ENCODE measurements at regions not wholly inside any gene's neighbourhood (a gene's known extent, or its start where the extent isn't known, plus 50 kb on each side); places are given as distances from the start of the nearest gene placed in this dataset.

DNA sequence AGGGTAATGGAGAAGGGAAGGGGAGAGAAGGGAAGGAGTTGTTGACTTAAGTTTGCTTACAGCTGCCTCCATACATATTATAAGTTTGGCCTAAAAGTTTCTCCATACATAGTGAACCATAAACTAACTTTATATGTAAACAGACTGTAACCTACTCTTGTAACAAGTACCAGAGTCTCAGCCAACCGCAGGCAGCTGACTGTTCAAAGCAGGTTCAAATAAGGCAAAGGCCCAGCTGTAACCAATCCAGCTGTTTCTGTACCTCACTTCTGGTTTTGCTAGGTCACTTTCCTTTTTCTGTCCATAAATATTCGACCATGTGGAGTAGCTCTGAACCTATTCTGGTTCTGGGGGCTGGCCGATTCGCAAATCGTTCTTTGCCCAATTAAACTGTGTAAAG is 591.2 kb downstream of the INSC start:
- no peak for DNase-seq

- no peak for DNase-seq
These were observed 592.5 kb downstream of the INSC start for GRCh38 chr11:15707194-15707593.

GRCh38 chr11:15707971-15708370 is 593.2 kb downstream of the INSC start:
- no peak for DNase-seq

- DNase-seq = no peak
These were observed 596.0 kb downstream of the INSC start for GRCh38 chr11:15710580-15711275.

DNA sequence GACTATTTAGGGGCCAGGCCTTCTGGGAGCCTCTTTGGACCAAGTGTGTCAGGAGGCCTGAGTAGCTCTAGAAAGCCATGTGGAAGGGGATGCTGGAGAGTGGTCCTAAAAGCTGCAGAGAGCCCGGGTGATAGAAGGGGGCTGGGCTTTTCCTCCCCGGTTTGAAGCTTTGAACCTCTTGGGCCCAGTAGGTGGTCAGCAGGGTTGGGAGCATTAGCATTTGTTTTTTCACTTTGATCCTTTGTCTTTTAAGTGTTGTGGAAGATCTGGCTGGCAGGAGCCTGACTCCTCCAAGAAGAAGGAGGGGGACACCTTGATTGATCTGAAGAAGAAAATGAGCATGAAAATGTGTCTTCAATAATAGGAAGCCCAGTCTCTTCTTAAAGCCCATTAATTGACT is 596.6 kb downstream of the INSC start:
- DNase-seq = no peak

GRCh38 chr11:15714641-15715399 is 600.1 kb downstream of the INSC start:
- no peak for DNase-seq

GRCh38 chr11:15716550-15716949 is 601.8 kb downstream of the INSC start:
- no peak for DNase-seq

GRCh38 chr11:15720460-15720859 is 605.7 kb downstream of the INSC start:
- DNase-seq = no peak

DNA sequence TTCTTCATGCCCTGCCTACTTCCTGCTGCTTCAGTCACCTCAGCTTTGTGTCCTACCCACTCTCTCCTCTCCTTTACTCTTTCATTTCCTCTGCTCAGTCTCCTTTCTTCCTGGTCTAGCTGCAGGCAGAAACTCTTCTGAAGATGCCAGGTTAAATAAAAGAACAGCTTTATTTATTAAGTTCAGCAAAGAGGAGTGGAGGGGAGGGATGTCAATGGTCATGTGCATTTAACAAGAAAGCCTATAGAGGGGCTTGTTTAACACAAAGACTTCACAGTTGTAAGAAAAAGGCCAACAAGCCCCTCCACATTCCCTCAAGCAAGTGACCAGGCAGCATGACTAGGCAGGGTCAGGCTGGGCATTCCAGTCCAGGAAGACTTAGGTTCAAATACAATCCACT is 609.2 kb downstream of the INSC start:
- DNase-seq = no peak

- DNase-seq = no peak
These were observed 609.9 kb downstream of the INSC start for GRCh38 chr11:15724601-15725000.

DNA sequence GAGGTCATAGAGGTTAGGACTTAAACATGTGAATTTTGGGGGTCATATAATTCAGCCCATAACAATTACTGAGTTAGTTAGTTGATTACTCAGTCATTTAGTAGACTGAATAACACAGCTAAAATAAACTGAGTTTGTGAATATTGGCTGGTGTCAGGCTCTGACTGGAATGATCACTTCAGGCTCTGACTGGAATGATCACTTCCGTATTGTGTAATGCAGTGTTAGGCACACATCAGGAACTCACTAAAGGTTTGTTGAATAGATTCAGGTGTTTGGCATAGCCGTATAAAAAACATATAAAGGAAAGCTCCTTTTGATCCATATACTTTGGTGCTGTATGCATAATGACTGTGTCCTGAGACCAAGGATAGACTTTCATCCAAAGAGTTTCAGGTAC is 610.5 kb downstream of the INSC start:
- no peak for DNase-seq

- no peak for DNase-seq
These were observed 611.6 kb downstream of the INSC start for GRCh38 chr11:15726221-15726746.

DNA sequence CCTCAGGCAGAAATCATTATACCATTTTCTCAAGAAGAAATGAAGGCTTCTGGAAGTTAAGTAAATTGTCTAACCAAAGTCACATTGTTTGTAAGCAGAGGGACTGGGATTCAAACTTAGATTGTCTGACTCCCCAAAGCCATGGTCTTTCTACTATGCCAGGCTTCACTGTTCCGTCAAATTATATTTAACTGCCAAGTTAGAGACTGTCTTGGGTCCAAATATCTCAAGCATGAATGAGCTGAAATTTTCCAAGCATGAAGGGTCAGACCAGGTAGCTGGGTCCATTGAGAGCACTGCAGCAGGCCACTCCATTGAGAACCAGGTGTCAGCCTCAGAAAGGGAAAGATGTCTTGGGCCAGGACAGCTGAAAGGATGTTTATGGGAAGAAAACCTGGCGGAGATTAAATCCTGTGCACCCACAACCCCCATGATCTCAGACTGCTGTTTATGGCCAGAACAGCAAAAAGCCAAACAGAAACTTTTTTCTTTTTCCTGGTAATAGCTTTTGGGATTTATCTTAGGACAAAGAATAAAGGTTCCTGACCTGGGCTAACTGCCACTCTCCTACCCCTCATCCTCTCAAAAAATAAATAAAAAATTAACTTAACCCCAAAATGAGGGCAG is 612.3 kb downstream of the INSC start:
- DNase-seq = no peak

- DNase-seq = no peak
These were observed 612.8 kb downstream of the INSC start for GRCh38 chr11:15727520-15727914.

- DNase-seq = no peak
These were observed 613.5 kb downstream of the INSC start for GRCh38 chr11:15728207-15728606.

- DNase-seq = no peak
These were observed 615.7 kb downstream of the INSC start for GRCh38 chr11:15730263-15730994.

DNA sequence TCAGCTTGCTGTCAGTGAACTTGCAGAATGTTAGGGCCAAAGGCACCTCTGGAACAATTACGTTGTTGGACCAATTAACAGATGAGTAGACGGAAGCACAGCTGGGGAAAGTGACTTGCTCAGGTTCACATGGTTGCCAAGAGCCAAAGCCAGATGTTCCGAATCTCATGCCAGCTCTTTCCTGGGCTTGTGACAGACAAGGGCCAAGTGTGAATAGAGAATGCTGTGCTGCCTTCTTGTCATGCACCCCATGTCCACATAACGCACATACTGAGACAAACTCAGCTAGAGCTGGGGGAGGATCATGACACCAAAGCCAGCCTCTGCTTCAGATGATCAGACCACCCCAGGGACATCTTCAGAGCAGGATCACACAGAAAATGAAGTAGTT is 616.3 kb downstream of the INSC start:
- DNase-seq = no peak

GRCh38 chr11:15735706-15736105 is 620.6 kb downstream of the SOX6 start:
- no peak for DNase-seq

DNA sequence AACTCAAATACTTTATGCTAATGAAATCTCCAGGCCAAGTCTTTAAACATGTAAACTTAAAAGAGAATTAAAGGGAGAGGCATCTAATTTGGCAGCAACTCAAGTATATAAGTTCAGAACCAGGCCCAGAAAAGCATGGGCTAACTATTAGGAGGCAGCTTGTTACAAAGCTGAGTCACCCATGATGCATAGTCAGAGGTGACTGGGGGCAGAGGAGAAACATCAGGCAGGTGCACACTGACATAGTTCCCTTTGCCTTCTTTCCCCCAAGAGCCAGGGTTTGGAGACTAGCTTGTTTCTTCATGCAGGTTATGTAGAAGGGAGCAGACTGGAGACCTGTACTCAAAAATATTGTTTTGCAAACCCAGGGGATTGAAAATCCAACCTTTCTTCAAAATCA is 619.0 kb downstream of the SOX6 start:
- no peak for DNase-seq

GRCh38 chr11:15738931-15739330 is 617.4 kb downstream of the SOX6 start:
- no peak for DNase-seq

GRCh38 chr11:15742626-15743519 is 613.5 kb downstream of the SOX6 start:
- no peak for DNase-seq

DNA sequence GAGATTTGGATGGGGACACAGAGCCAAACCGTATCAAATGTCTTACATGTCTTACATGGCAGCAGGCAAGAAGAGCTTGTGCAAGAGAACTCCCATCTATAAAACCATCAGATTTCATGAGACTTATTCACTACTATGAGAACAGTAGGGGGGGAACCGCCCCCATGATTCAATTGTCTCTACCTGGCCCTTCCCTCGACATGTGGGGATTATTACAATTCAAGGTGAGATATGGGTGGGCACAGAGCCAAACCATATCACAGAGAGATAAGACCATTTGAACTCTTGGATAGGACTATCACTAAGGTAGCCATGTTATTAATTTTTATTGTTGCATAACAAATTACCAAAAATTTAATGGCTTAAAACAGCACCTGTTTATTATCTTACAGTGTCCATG is 611.7 kb downstream of the SOX6 start:
- DNase-seq = no peak
